Caco-2 (cell line): ENCODE measurements at regions not wholly inside any gene's neighbourhood (a gene's known extent, or its start where the extent isn't known, plus 50 kb on each side); places are given as distances from the start of the nearest gene placed in this dataset.

Source experiments
- BruUV-seq: library from RNA; stranded (reverse); fragments of 400-500 nt; replicated peaks from 2 replicates; lab custom pipeline; 2021; lab: Mats Ljungman, UMichigan
- CTCF ChIA-PET: fragments of 300-600 bp; sonication (Branson Sonifier 250); formaldehyde crosslinking; loops from one replicate; lab custom pipeline; 2022; ENCODE audit warnings: antibody characterized with exemption; lab: Charles Lee
- POLR2A ChIA-PET: fragments of 300-600 bp; sonication (Branson Sonifier 250); formaldehyde crosslinking; loops from one replicate; lab custom pipeline; 2022; ENCODE audit warnings: antibody characterized with exemption; lab: Charles Lee
- DNase-seq, 2 experiments: peaks; one replicate each; pipeline versions ENCODE4 v3.0.0 to v3.0.0-alpha.2; 2020 to 2022
- H3K27me3 ChIP-seq: replicated peaks from 2 replicates; pipeline ENCODE4 v1.6.0; 2011; ENCODE audit warnings: low read length; ENCODE audit not compliant: control insufficient read depth, insufficient read depth
- H3K36me3 ChIP-seq: 2 replicates; pipeline ENCODE4 v1.5.1; 2011; ENCODE audit warnings: low read length; ENCODE audit not compliant: control insufficient read depth, insufficient read depth
- H3K4me1 ChIP-seq: fragments of 250-450 bp; sonication (Bioruptor Pico); 2 replicates; pipeline ENCODE4 v1.5.1; 2020; ENCODE audit warnings: mild to moderate bottlenecking
- H3K4me3 ChIP-seq: 2 replicates; pipeline ENCODE4 v1.5.1; 2011; ENCODE audit warnings: low read depth, mild to moderate bottlenecking, control low read depth, low read length
- H3K9me3 ChIP-seq: fragments of 250-450 bp; sonication (Bioruptor Pico); 2 replicates; pipeline ENCODE4 v1.5.1; 2020; ENCODE audit warnings: mild to moderate bottlenecking, moderate library complexity
- H3K27ac Mint-ChIP-seq: one replicate; pipeline ENCODE4 v1.8.0; 2022; ENCODE audit warnings: mixed read lengths; ENCODE audit not compliant: unreplicated experiment
- H3K27me3 Mint-ChIP-seq: one replicate; pipeline ENCODE4 v1.8.0; 2022; ENCODE audit warnings: mixed read lengths; ENCODE audit not compliant: insufficient read depth, unreplicated experiment
- H3K36me3 Mint-ChIP-seq: one replicate; pipeline ENCODE4 v1.8.0; 2022; ENCODE audit warnings: mild to moderate bottlenecking, mixed read lengths; ENCODE audit not compliant: insufficient read depth, unreplicated experiment
- H3K4me1 Mint-ChIP-seq: one replicate; pipeline ENCODE4 v1.8.0; 2022; ENCODE audit warnings: low read depth, mixed read lengths; ENCODE audit not compliant: unreplicated experiment
- H3K4me3 Mint-ChIP-seq: one replicate; pipeline ENCODE4 v1.8.0; 2022; ENCODE audit warnings: mild to moderate bottlenecking, moderate library complexity, mixed read lengths; ENCODE audit not compliant: unreplicated experiment
- H3K9me3 Mint-ChIP-seq: one replicate; pipeline ENCODE4 v1.8.0; 2022; ENCODE audit warnings: mixed read lengths; ENCODE audit not compliant: unreplicated experiment
- CTCF ChIP-seq, 2 experiments: fragments of 200-600 bp in 1 of 2; IDR thresholded peaks; 1 replicate in 1 of 2; 2 replicates in 1 of 2; pipeline versions ENCODE4 v1.5.1 to v1.8.0; 2011 to 2022; ENCODE audit warnings: antibody characterized with exemption in 1 of 2, control low read depth in 1 of 2, inconsistent platforms in 1 of 2, low read depth in 1 of 2, low read length in 1 of 2, mild to moderate bottlenecking in 1 of 2, moderate library complexity in 1 of 2; ENCODE audit not compliant: insufficient read depth in 1 of 2, severe bottlenecking in 1 of 2, unreplicated experiment in 1 of 2
- intact Hi-C: fragments of 100-400 bp; cut with micrococcal nuclease; formaldehyde crosslinking; loops from one replicate; pipeline ENCODE4 v1.10.0; 2022; ENCODE audit not compliant: unreplicated experiment

- no peak for TF ChIP-seq CTCF (IDR thresholded peaks at IDR 0.05; ENCODE audit: insufficient read depth in 1 of 2, low read depth in 1 of 2, low read length in 1 of 2, severe bottlenecking in 1 of 2, unreplicated experiment in 1 of 2)
- ChIA-PET POLR2A (no interaction called here), CTCF (no interaction called here)
- peaks cover 10% of the 10 kb centered on the region for H3K9me3 ChIP-seq
- Mint-ChIP-seq H3K36me3 (no peaks in the 10 kb centered on the region), H3K9me3 (peaks cover 7% of the 10 kb centered on the region), H3K27ac (no peak overlapping the region), H3K4me3 (no peak overlapping the region), H3K4me1 (no peaks in the 10 kb centered on the region), H3K27me3 (no peaks in the 10 kb centered on the region)
- DNase-seq, result peak in 1 of 2 experiments; percentile 22
- H3K4me3 ChIP-seq, result no peak overlapping the region
- intact Hi-C loops, result no loop called here
- H3K36me3 ChIP-seq, result no peaks in the 10 kb centered on the region
- H3K27me3 ChIP-seq, result no peaks in the 10 kb centered on the region
- BruUV-seq, result no TSS peak
- no peaks in the 10 kb centered on the region for H3K4me1 ChIP-seq
These were observed 202.9 kb upstream of the IL12B start for GRCh38 chr5:159533197-159533596.

- H3K27ac Mint-ChIP-seq, result no peak overlapping the region
- DNase-seq, result no peak
- peaks cover 7% of the 10 kb centered on the region for H3K27me3 Mint-ChIP-seq
These were observed 205.9 kb upstream of the IL12B start for GRCh38 chr5:159536166-159536565.

GRCh38 chr5:159536646-159537045 lies 206.4 kb upstream of the IL12B start:
- intact Hi-C loops, result no loop called here
- H3K27me3 Mint-ChIP-seq, result peaks cover 7% of the 10 kb centered on the region
- H3K9me3 Mint-ChIP-seq, result peaks cover 10% of the 10 kb centered on the region
- no peaks in the 10 kb centered on the region for H3K36me3 Mint-ChIP-seq
- no peaks in the 10 kb centered on the region for H3K36me3 ChIP-seq
- H3K9me3 ChIP-seq, result peaks cover 10% of the 10 kb centered on the region
- H3K4me3 Mint-ChIP-seq, result no peak overlapping the region
- H3K4me3 ChIP-seq, result no peak overlapping the region
- H3K4me1 Mint-ChIP-seq, result no peaks in the 10 kb centered on the region
- no peak overlapping the region for H3K27ac Mint-ChIP-seq
- BruUV-seq, result no TSS peak
- no peaks in the 10 kb centered on the region for H3K27me3 ChIP-seq
- no peak for DNase-seq
- no peak for TF ChIP-seq CTCF (IDR thresholded peaks at IDR 0.05; ENCODE audit: insufficient read depth in 1 of 2, low read depth in 1 of 2, low read length in 1 of 2, severe bottlenecking in 1 of 2, unreplicated experiment in 1 of 2)
- POLR2A ChIA-PET, result no interaction called here
- no peaks in the 10 kb centered on the region for H3K4me1 ChIP-seq
- CTCF ChIA-PET, result no interaction called here

More at GRCh38 chr5:159536166-159536565, 205.9 kb upstream of the IL12B start:
- no TSS peak for BruUV-seq
- Histone ChIP-seq H3K4me1 (no peaks in the 10 kb centered on the region), H3K27me3 (no peaks in the 10 kb centered on the region), H3K4me3 (no peak overlapping the region), H3K9me3 (peaks cover 10% of the 10 kb centered on the region), H3K36me3 (no peaks in the 10 kb centered on the region)
- POLR2A ChIA-PET, result no interaction called here
- no peak overlapping the region for H3K4me3 Mint-ChIP-seq
- TF ChIP-seq CTCF (IDR thresholded peaks at IDR 0.05; ENCODE audit: insufficient read depth in 1 of 2, low read depth in 1 of 2, low read length in 1 of 2, severe bottlenecking in 1 of 2, unreplicated experiment in 1 of 2), result no peak
- H3K36me3 Mint-ChIP-seq, result no peaks in the 10 kb centered on the region
- CTCF ChIA-PET, result no interaction called here
- no peaks in the 10 kb centered on the region for H3K4me1 Mint-ChIP-seq
- intact Hi-C loops, result no loop called here
- H3K9me3 Mint-ChIP-seq, result peaks cover 10% of the 10 kb centered on the region
